Tibial artery (tissue), 4 donors: ENCODE measurements at regions not wholly inside any gene's neighbourhood (a gene's known extent, or its start where the extent isn't known, plus 50 kb on each side); places are given as distances from the start of the nearest gene placed in this dataset.

Source experiments
- DNase-seq, 2 donors: peaks; one replicate each; pipeline ENCODE4 v3.0.0-alpha.2; 2019
- H3K27ac ChIP-seq, 2 donors: fragments of 200-600 bp; sonication (generic) in 1 of 2; 1 replicate in 1 of 2; 2 replicates in 1 of 2; pipeline ENCODE4 v1.5.1; 2018 to 2019; ENCODE audit warnings: mild to moderate bottlenecking in 1 of 2
- H3K27me3 ChIP-seq, 2 donors: fragments of 200-600 bp; sonication (generic) in 1 of 2; one replicate each; pipeline versions ENCODE4 v1.5.1 to v1.6.0; 2016 to 2019
- H3K36me3 ChIP-seq, 3 donors: fragments of 200-600 bp; sonication (generic) in 2 of 3; one replicate each; pipeline ENCODE4 v1.5.1; 2016 to 2019; ENCODE audit warnings: mild to moderate bottlenecking in 2 of 3
- H3K4me1 ChIP-seq, 4 donors: fragments of 200-600 bp; sonication (generic) in 2 of 4; 1 replicate in 3 of 4; 2 replicates in 1 of 4; pipeline ENCODE4 v1.5.1; 2016 to 2019
- H3K4me3 ChIP-seq, 2 donors: fragments of 200-600 bp; sonication (generic) in 1 of 2; 1 replicate in 1 of 2; 2 replicates in 1 of 2; pipeline ENCODE4 v1.5.1; 2018 to 2019; ENCODE audit warnings: mild to moderate bottlenecking in 2 of 2
- H3K9me3 ChIP-seq, 3 donors: fragments of 200-600 bp; sonication (generic) in 1 of 3; one replicate each; pipeline ENCODE4 v1.5.1; 2016 to 2019
- CTCF ChIP-seq, 2 experiments: fragments of 200-600 bp in 1 of 2; fragments of 450-650 bp in 1 of 2; IDR thresholded peaks; one replicate each; pipeline ENCODE4 v1.5.1; 2017 to 2019; ENCODE audit warnings: antibody characterized with exemption in 2 of 2, mild to moderate bottlenecking in 1 of 2, moderate library complexity in 1 of 2
- intact Hi-C: fragments of 100-400 bp; cut with DNase I; formaldehyde crosslinking; loops from one replicate; pipeline ENCODE4 v1.15.0; 2023; ENCODE audit warnings: low total_unique reads

- H3K27me3 ChIP-seq = no peaks in the 10 kb centered on the region
These were observed 57.3 kb upstream of the UBL3 start for GRCh38 chr13:29907670-29908069.

GRCh38 chr13:29906432-29907011 is 56.1 kb upstream of the UBL3 start:
- intact Hi-C loops = no loop called here
- no peak for DNase-seq
- H3K36me3 ChIP-seq = no peaks in the 10 kb centered on the region
- no peaks in the 10 kb centered on the region for H3K4me1 ChIP-seq
- TF ChIP-seq CTCF (IDR thresholded peaks at IDR 0.05) = no peak
- no peak overlapping the region for H3K4me3 ChIP-seq
- no peak overlapping the region for H3K27ac ChIP-seq
- H3K27me3 ChIP-seq = no peaks in the 10 kb centered on the region
- H3K9me3 ChIP-seq = no peaks in the 10 kb centered on the region

More at GRCh38 chr13:29907670-29908069, 57.3 kb upstream of the UBL3 start:
- no peaks in the 10 kb centered on the region for H3K9me3 ChIP-seq
- no peak overlapping the region for H3K4me3 ChIP-seq
- intact Hi-C loops = no loop called here
- H3K27ac ChIP-seq = no peak overlapping the region
- no peaks in the 10 kb centered on the region for H3K4me1 ChIP-seq
- TF ChIP-seq CTCF (IDR thresholded peaks at IDR 0.05) = no peak
- no peak for DNase-seq
- no peaks in the 10 kb centered on the region for H3K36me3 ChIP-seq

- H3K36me3 ChIP-seq = no peaks in the 10 kb centered on the region
- intact Hi-C loops = no loop called here
- H3K9me3 ChIP-seq = no peaks in the 10 kb centered on the region
- H3K4me1 ChIP-seq = no peaks in the 10 kb centered on the region
- no peaks in the 10 kb centered on the region for H3K27me3 ChIP-seq
- no peak overlapping the region for H3K4me3 ChIP-seq
- TF ChIP-seq CTCF (IDR thresholded peaks at IDR 0.05) = no peak
- H3K27ac ChIP-seq = no peak overlapping the region
- peak in 1 of 2 donors; percentile 41 for DNase-seq
These were observed 55.4 kb upstream of the UBL3 start for GRCh38 chr13:29905845-29906244.

- Histone ChIP-seq H3K4me1 (no peaks in the 10 kb centered on the region), H3K36me3 (no peaks in the 10 kb centered on the region), H3K4me3 (no peak overlapping the region), H3K27ac (no peak overlapping the region), H3K9me3 (no peaks in the 10 kb centered on the region), H3K27me3 (no peaks in the 10 kb centered on the region)
- DNase-seq = no peak
- no peak for TF ChIP-seq CTCF (IDR thresholded peaks at IDR 0.05)
- intact Hi-C loops = no loop called here
These were observed 53.6 kb upstream of the UBL3 start for GRCh38 chr13:29903996-29904395.

- H3K27me3 ChIP-seq = no peaks in the 10 kb centered on the region
- H3K27ac ChIP-seq = no peak overlapping the region
- no peak for DNase-seq
- intact Hi-C loops = no loop called here
- H3K4me1 ChIP-seq = no peaks in the 10 kb centered on the region
- H3K4me3 ChIP-seq = no peak overlapping the region
- no peaks in the 10 kb centered on the region for H3K9me3 ChIP-seq
- H3K36me3 ChIP-seq = no peaks in the 10 kb centered on the region
- TF ChIP-seq CTCF (IDR thresholded peaks at IDR 0.05) = no peak
These were observed 53.1 kb upstream of the UBL3 start for GRCh38 chr13:29903543-29903942.
